Neural cell (in vitro differentiated cells): ENCODE measurements at regions not wholly inside any gene's neighbourhood (a gene's known extent, or its start where the extent isn't known, plus 50 kb on each side); places are given as distances from the start of the nearest gene placed in this dataset.

Experiments
- H2AFZ ChIP-seq: fragments of 200-600, 300-800 bp; sonication (generic), shearing (Covaris generic); 2 replicates; pipeline ENCODE4 v1.6.0; 2014; ENCODE audit warnings: low read depth, mild to moderate bottlenecking, antibody characterized with exemption, low read length, moderate library complexity
- H3F3A ChIP-seq: fragments of 200-600 bp; shearing (Covaris generic); 2 replicates; pipeline ENCODE4 v1.6.1; 2016; ENCODE audit warnings: mild to moderate bottlenecking, moderate library complexity, mixed read lengths, antibody characterized with exemption, low read length; ENCODE audit not compliant: insufficient read depth, poor library complexity, severe bottlenecking
- H3K27ac ChIP-seq: fragments of 200-600, 300-800 bp; sonication (generic), shearing (Covaris generic); 2 replicates; pipeline ENCODE4 v1.5.1; 2014; ENCODE audit warnings: mild to moderate bottlenecking, low read length, moderate library complexity
- H3K27me3 ChIP-seq: fragments of 300-800, 200-600 bp; sonication (generic), shearing (Covaris generic); 2 replicates; pipeline ENCODE4 v1.6.0; 2014; ENCODE audit warnings: mild to moderate bottlenecking, low read depth, low read length, moderate library complexity; ENCODE audit not compliant: insufficient read depth
- H3K36me3 ChIP-seq: fragments of 300-800, 200-600 bp; sonication (generic), shearing (Covaris generic); 2 replicates; pipeline ENCODE4 v1.5.1; 2014; ENCODE audit warnings: mild to moderate bottlenecking, antibody characterized with exemption, low read length, moderate library complexity; ENCODE audit not compliant: insufficient read depth
- H3K4me2 ChIP-seq: fragments of 300-800, 200-600 bp; sonication (generic), shearing (Covaris generic); 2 replicates; pipeline ENCODE4 v1.6.0; 2014; ENCODE audit warnings: mild to moderate bottlenecking, low read length
- H3K4me3 ChIP-seq: fragments of 300-800, 200-600 bp; sonication (generic), shearing (Covaris generic); 2 replicates; pipeline ENCODE4 v1.5.1; 2014; ENCODE audit warnings: mild to moderate bottlenecking, low read length, moderate library complexity
- H3K79me2 ChIP-seq: fragments of 200-600 bp; shearing (Covaris generic); replicated peaks from 2 replicates; pipeline ENCODE4 v1.6.0; 2014; ENCODE audit warnings: mild to moderate bottlenecking, low read length, moderate library complexity; ENCODE audit not compliant: insufficient read depth
- H3K9ac ChIP-seq: fragments of 300-800, 200-600 bp; sonication (generic), shearing (Covaris generic); 2 replicates; pipeline ENCODE4 v1.6.1; 2016; ENCODE audit warnings: mild to moderate bottlenecking, low read length, mixed read lengths
- H3K9me2 ChIP-seq: fragments of 200-600 bp; shearing (Covaris generic); 2 replicates; pipeline ENCODE4 v1.6.1; 2016; ENCODE audit warnings: mild to moderate bottlenecking, low read length, mixed read lengths; ENCODE audit not compliant: insufficient read depth
- H3K9me3 ChIP-seq: fragments of 200-600, 300-800 bp; sonication (generic), shearing (Covaris generic); 2 replicates; pipeline ENCODE4 v1.6.1; 2016; ENCODE audit warnings: mild to moderate bottlenecking, mixed run types, low read length, moderate library complexity, mixed read lengths
- H4K20me1 ChIP-seq: fragments of 200-600 bp; shearing (Covaris generic); 2 replicates; pipeline ENCODE4 v1.6.1; 2016; ENCODE audit warnings: mild to moderate bottlenecking, mixed run types; ENCODE audit not compliant: insufficient read depth
- CTCF ChIP-seq: fragments of 450-650 bp; IDR thresholded peaks from 2 replicates; pipeline ENCODE4 v1.5.1; 2014; ENCODE audit warnings: antibody characterized with exemption, mild to moderate bottlenecking, moderate library complexity; ENCODE audit not compliant: poor library complexity, severe bottlenecking
- EP300 ChIP-seq: fragments of 450-650 bp; conservative IDR thresholded peaks from 2 replicates; pipeline ENCODE4 v1.6.1; 2014; ENCODE audit warnings: antibody characterized with exemption, mild to moderate bottlenecking, moderate library complexity; ENCODE audit not compliant: poor library complexity, severe bottlenecking
- EZH2 ChIP-seq: fragments of 200-600, 300-800 bp; shearing (Covaris generic), sonication (generic); IDR thresholded peaks from 2 replicates; pipeline ENCODE4 v1.6.1; 2014; ENCODE audit warnings: antibody characterized with exemption, low read length, borderline replicate concordance, mild to moderate bottlenecking; ENCODE audit not compliant: insufficient read depth, poor library complexity, severe bottlenecking
- MXI1 ChIP-seq: fragments of 450-650 bp; conservative IDR thresholded peaks from 2 replicates; pipeline ENCODE4 v1.6.1; 2014; ENCODE audit warnings: antibody characterized with exemption, mild to moderate bottlenecking; ENCODE audit not compliant: poor library complexity, severe bottlenecking
- POLR2AphosphoS5 ChIP-seq: IDR thresholded peaks from 2 replicates; pipeline ENCODE4 v1.6.1; 2012
- RAD21 ChIP-seq: fragments of 450-650 bp; conservative IDR thresholded peaks from 2 replicates; pipeline ENCODE4 v1.6.1; 2014; ENCODE audit warnings: antibody characterized with exemption, mild to moderate bottlenecking, moderate library complexity
- REST ChIP-seq: IDR thresholded peaks from 2 replicates; pipeline ENCODE4 v1.6.1; 2012; ENCODE audit warnings: borderline replicate concordance
- SMC3 ChIP-seq: fragments of 450-650 bp; conservative IDR thresholded peaks from 2 replicates; pipeline ENCODE4 v1.6.1; 2014; ENCODE audit warnings: antibody characterized with exemption, mild to moderate bottlenecking, moderate library complexity; ENCODE audit not compliant: poor library complexity
- TAF1 ChIP-seq: IDR thresholded peaks from 2 replicates; pipeline ENCODE4 v1.6.1; 2012; ENCODE audit warnings: low read depth

DNA sequence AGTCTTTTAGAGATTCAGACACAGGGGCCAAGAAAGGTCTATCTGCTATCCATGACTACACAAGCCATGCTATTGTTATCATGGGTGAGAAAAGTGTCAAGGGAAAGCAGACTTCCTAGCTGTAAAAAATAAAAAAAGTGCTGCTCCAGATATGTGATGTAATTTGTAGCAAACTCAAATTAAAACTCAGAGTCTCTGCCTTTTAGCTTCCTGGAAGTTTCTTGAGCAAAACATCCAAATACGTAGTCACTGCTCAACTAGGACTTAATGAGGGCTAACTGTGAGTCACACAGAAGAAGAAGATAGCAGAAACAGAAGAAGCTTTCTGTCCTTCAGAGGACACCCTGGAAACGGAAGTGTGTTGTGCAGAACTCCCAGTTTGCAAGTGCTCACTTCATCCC lies 393.4 kb upstream of the NR2F2 start:
- no peak overlapping the region for H3K4me2 ChIP-seq
- H2AFZ ChIP-seq: no peak overlapping the region
- H3F3A ChIP-seq: no peaks in the 10 kb centered on the region
- H3K9me3 ChIP-seq: no peaks in the 10 kb centered on the region
- H3K4me3 ChIP-seq: no peak overlapping the region
- TF ChIP-seq SMC3: no peak
- TF ChIP-seq MXI1: no peak
- TF ChIP-seq EZH2: no peak
- TF ChIP-seq POLR2AphosphoS5: no peak
- TF ChIP-seq CTCF: no peak
- no peak for TF ChIP-seq RAD21
- no peak for TF ChIP-seq EP300
- no peak for TF ChIP-seq REST
- no peak for TF ChIP-seq TAF1
- H3K27ac ChIP-seq: no peak overlapping the region
- no peaks in the 10 kb centered on the region for H3K36me3 ChIP-seq
- no peak overlapping the region for H3K9ac ChIP-seq
- no peaks in the 10 kb centered on the region for H4K20me1 ChIP-seq
- H3K27me3 ChIP-seq: no peaks in the 10 kb centered on the region
- H3K79me2 ChIP-seq: no peaks in the 10 kb centered on the region
- no peaks in the 10 kb centered on the region for H3K9me2 ChIP-seq

DNA sequence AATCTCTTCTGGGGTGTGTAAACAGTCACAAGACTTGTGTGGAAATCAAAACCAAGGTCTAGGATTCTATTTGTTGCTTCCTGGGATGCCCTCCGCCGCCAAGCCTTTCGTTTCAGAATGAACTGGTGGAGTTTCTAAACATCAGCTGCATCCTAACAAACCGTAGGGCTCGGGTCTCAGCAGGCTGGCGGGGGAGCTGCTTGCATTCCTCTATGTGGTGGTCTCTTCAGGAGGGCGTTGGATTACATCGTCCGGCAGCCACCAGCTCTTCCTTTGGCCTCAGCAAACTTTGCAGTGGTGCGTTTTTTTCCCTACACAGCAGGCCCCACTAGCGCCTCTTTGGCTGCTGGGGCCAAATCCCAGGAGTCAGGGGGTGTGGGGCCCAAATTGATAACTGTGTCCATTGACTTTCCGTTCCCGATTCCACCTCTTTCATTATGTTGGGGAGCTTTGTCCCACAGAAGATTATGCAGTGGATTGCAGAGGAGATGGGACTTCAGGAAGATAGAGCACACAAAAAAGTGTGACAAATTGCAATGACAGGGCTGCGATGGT lies 390.0 kb upstream of the NR2F2 start:
- Histone ChIP-seq H3K4me2 (no peak overlapping the region), H3K27ac (no peak overlapping the region)

DNA sequence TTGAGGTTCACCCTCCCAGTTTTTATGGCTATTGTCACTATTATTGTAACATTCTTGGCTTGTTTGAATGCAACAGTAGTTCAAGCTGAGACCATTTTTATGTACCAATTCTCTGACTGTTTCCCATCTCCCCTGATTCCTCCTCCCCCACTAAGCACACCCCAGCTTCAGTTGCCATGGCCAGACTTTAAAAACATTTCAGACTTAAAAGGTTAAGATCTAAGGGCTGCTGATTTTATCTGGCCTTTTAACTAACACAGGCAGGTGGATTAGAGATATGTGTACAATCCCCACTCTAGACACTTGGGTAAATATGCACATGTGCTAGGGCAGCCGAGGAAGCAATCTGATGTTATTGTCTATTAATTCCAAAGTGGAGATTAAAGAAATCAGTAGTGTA lies 386.3 kb upstream of the NR2F2 start:
- Histone ChIP-seq H3F3A (no peaks in the 10 kb centered on the region), H3K9ac (no peak overlapping the region), H3K27ac (no peak overlapping the region), H3K9me2 (no peaks in the 10 kb centered on the region), H3K4me3 (no peak overlapping the region), H3K27me3 (no peaks in the 10 kb centered on the region), H4K20me1 (no peaks in the 10 kb centered on the region), H3K79me2 (no peaks in the 10 kb centered on the region), H3K9me3 (no peaks in the 10 kb centered on the region), H3K4me2 (no peak overlapping the region), H2AFZ (no peak overlapping the region), H3K36me3 (no peaks in the 10 kb centered on the region)
- TF ChIP-seq CTCF (no peak), MXI1 (no peak), TAF1 (no peak), EZH2 (no peak), REST (no peak), SMC3 (no peak)

More for the DNA sequence above, 390.0 kb upstream of the NR2F2 start:
- H3F3A ChIP-seq: no peaks in the 10 kb centered on the region
- H3K27me3 ChIP-seq: no peaks in the 10 kb centered on the region
- no peaks in the 10 kb centered on the region for H3K9me3 ChIP-seq
- no peaks in the 10 kb centered on the region for H3K79me2 ChIP-seq
- TF ChIP-seq POLR2AphosphoS5: no peak
- no peaks in the 10 kb centered on the region for H3K36me3 ChIP-seq
- no peak overlapping the region for H2AFZ ChIP-seq
- no peaks in the 10 kb centered on the region for H3K9me2 ChIP-seq
- H3K4me3 ChIP-seq: no peak overlapping the region
- no peak overlapping the region for H3K9ac ChIP-seq
- H4K20me1 ChIP-seq: no peaks in the 10 kb centered on the region
